ENCODE measurements at regions not wholly inside any gene's neighbourhood (a gene's known extent, or its start where the extent isn't known, plus 50 kb on each side); places are given as distances from the start of the nearest gene placed in this dataset.
A peak's percentile ranks its signal among the peaks of the same experiment; 100 is the strongest.

DNA sequence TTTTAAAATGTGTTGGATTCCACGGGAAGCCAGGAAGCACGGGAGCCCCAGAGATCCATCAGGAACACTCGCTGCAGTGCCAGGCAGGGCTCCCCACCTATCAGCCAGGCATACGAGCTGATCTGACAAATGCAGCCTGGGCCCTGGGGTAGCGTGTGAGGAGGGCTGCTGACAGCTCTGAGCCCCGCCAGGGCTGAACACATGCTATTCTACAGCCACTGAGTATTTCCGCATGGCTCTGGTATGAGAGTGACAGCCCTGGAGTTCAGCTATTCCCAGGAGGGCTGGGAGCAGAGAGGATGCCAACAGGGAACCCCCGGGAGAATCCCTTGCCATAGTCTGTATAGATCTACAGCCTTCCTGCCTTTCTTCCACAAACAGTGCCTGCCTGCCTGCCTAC, 237.3 kb upstream of the ZMIZ1 start:
- DNase-seq (ENCODE audit: insufficient read length, low spot score) (no peak), FAIRE-seq (no peak)
- TF ChIP-seq, protein P1, sequence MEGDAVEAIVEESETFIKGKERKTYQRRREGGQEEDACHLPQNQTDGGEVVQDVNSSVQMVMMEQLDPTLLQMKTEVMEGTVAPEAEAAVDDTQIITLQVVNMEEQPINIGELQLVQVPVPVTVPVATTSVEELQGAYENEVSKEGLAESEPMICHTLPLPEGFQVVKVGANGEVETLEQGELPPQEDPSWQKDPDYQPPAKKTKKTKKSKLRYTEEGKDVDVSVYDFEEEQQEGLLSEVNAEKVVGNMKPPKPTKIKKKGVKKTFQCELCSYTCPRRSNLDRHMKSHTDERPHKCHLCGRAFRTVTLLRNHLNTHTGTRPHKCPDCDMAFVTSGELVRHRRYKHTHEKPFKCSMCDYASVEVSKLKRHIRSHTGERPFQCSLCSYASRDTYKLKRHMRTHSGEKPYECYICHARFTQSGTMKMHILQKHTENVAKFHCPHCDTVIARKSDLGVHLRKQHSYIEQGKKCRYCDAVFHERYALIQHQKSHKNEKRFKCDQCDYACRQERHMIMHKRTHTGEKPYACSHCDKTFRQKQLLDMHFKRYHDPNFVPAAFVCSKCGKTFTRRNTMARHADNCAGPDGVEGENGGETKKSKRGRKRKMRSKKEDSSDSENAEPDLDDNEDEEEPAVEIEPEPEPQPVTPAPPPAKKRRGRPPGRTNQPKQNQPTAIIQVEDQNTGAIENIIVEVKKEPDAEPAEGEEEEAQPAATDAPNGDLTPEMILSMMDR (IDR thresholded peaks at IDR 0.05; ENCODE audit: insufficient read depth, missing control alignments): no peak

DNA sequence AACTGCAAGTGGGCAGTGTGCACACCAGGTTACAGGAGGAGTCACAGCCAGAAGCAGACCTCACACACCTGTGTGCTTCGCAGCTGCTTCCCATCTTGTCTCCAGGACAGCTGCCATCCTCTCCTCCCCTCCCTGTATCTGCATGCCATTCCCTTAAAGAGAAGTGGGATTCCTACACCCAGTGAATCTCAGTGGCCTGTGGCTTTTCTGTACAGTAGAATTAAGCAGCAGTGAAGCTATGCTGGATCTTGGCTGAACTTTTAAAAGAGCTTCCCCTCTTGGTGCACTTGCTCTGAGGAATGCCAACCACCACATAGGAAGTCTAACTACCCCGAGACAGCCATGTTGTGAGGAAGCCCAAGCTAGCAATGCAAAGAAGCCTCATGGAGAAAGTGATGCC, 236.5 kb upstream of the ZMIZ1 start:
- DNase-seq (ENCODE audit: insufficient read length, low spot score): no peak
- TF ChIP-seq, protein P1 (IDR thresholded peaks at IDR 0.05; ENCODE audit: insufficient read depth, missing control alignments): no peak
- no peak for FAIRE-seq

DNA sequence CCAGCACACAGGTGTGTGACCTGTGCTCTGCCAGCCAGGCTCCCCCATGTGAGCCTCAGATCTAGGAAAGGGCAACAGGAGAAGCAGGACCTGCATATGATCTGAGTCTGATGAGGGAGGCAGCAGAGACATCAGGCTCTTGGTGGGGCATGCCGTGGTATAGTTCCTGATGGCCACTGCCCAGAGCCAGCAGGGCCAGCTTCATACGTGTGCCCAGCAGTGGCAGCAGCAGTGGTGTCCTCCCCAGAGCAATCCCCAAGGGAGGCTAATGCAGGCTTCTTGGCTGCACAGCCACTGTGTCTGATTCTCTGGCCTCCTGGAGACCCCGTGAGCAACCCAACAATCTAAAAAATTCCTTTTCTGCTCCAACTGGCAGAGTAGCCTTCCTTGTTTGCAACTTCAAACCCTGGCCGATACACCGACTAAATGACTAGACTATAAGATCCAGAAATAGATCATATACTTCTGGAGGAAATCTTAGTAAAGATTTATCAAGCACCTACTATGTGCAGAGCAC, 230.6 kb upstream of the ZMIZ1 start:
- FAIRE-seq (no peak), DNase-seq (ENCODE audit: insufficient read length, low spot score) (no peak)
- TF ChIP-seq, protein P1 (IDR thresholded peaks at IDR 0.05; ENCODE audit: insufficient read depth, missing control alignments): no peak

DNA sequence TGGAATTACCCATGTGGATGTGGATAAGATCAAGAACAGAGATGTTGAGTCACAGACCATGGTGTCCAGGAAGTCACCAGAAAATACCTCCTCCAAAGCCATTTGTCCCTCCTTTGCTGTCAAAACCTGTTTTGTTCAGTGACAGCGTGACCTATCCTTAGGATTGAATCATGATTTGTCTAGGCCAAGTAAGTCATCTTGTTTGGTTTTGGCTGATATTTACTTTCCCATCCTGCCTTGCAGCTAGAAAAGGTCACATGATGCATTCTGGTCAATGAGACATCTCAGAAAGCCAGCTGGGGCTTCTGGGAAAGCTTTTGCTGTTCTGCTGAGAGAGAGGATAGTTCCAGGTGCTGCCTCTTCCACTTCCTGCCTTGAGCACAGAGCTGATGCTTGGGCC, 225.3 kb upstream of the ZMIZ1 start:
- TF ChIP-seq, protein P1 (IDR thresholded peaks at IDR 0.05; ENCODE audit: insufficient read depth, missing control alignments): no peak
- DNase-seq (ENCODE audit: insufficient read length, low spot score) (no peak), FAIRE-seq (no peak)

DNA sequence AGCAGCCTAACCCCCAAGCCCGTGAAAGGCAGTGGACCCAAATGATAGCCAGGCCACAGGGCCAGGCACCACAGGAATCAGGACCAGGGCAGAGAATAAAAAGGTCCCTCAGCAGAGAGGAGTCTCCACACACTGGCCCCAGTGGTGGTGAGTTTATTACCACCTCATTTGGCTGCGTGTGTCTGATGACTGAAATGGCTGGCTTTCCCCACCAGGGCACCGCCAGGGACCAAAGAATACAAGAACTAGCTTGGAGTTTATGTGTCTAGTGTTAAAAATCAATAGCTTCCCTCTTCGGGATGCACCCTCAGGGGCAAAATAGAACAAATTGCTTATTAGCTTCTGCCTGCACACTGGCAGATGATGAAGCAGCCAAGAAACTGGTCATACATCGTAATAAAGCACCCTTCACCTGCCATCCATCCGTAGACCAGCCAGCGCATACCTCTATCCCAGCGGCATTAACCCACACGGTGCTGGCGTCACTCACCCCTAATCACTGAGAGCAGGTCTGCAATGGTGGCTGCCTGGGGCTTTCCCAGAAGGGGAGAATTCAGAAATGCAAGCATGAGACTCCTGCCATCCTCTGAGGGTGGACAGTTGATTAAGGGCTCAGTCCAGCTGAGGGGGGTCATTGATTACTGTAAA, 223.7 kb upstream of the ZMIZ1 start:
- DNase-seq (ENCODE audit: insufficient read length, low spot score) (no peak), FAIRE-seq (no peak)
- TF ChIP-seq, protein P1 (IDR thresholded peaks at IDR 0.05; ENCODE audit: insufficient read depth, missing control alignments): no peak

DNA sequence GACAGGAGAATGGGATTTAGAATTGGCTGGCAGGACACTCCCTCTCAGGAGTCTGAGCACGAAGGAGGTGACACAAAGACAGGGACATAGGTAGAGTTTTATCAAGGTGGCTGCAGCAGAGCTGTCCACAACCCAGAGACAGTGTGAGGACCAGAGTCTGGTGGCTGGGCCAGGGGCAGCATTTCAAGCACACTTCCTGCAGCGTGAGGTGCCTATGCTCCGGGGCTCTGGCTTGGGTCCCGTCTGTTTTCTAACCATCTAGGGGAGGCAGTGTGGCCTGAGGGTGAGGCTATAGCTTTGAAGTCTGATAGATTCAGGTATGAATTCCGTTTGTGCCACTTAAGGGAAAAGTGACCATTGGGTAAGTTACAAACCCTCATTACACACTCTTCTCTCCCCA, 222.7 kb upstream of the ZMIZ1 start:
- no peak for FAIRE-seq
- TF ChIP-seq, protein P1 (IDR thresholded peaks at IDR 0.05; ENCODE audit: insufficient read depth, missing control alignments): no peak
- DNase-seq (ENCODE audit: insufficient read length, low spot score): no peak

DNA sequence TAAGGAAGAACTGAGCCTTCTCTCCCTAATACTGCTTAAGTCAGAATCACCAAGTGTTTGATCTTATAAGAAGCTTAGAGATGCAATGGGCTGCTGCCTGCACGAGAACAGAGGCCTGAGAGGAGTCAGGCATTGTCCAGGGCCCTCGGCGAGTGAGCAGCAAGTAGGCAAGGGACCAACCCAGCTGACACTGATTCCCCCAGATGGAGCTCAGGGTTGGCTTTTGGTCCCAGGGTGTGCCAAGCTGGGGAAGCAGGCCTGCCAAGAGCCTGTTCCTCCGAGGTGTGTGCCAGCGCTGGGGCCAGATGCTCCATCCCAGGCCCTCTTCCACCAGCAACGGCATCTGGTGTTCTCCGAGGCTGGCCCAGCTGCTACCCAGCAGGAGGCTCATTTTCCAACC, 222.0 kb upstream of the ZMIZ1 start:
- FAIRE-seq (peak; percentile 92), DNase-seq (ENCODE audit: insufficient read length, low spot score) (peak; percentile 73)
- TF ChIP-seq, protein P1 (IDR thresholded peaks at IDR 0.05; ENCODE audit: insufficient read depth, missing control alignments): no peak

Measured in D721Med (cell line).